ENCODE measurements at regions not wholly inside any gene's neighbourhood (a gene's known extent, or its start where the extent isn't known, plus 50 kb on each side); places are given as distances from the start of the nearest gene placed in this dataset.

GRCh38 chr11:90556606-90557005 is 333.8 kb upstream of the CHORDC1 start:
- ChIA-PET CTCF (no interaction called here), POLR2A (ENCODE audit: low non-redundant PET) (no interaction called here)
- no peaks in the 10 kb centered on the region for H3K27me3 ChIP-seq (replicated peaks; ENCODE audit: insufficient read depth, low read depth, low read length, poor library complexity)
- intact Hi-C loops (cut with micrococcal nuclease; ENCODE audit: unreplicated experiment), result no loop called here
- H3K36me3 ChIP-seq (ENCODE audit: insufficient read depth, low read length, poor library complexity, severe bottlenecking), result no peaks in the 10 kb centered on the region
- H3K27ac ChIP-seq (ENCODE audit: low read depth, low read length, poor library complexity, severe bottlenecking), result no peak overlapping the region
- no TSS peak for BruUV-seq (replicated peaks)
- no peak overlapping the region for H3K4me3 ChIP-seq (ENCODE audit: low read depth, low read length, poor library complexity, severe bottlenecking)
- no peak for TF ChIP-seq EZH2 (IDR thresholded peaks at IDR 0.05; ENCODE audit: borderline replicate concordance, low read depth, low read length, poor library complexity, severe bottlenecking)
- no peak for TF ChIP-seq CTCF (conservative IDR thresholded peaks at IDR 0.05; ENCODE audit: low read depth, low read length)
- no peaks in the 10 kb centered on the region for H3K9me3 ChIP-seq (ENCODE audit: low read depth, low read length, poor library complexity, severe bottlenecking)
- DNase-seq (ENCODE audit: low spot score), result no peak
- no peaks in the 10 kb centered on the region for H3K4me1 ChIP-seq (ENCODE audit: insufficient read depth, low read length, poor library complexity, severe bottlenecking)

- no peak for DNase-seq (ENCODE audit: low spot score)
- ChIA-PET CTCF (no interaction called here), POLR2A (ENCODE audit: low non-redundant PET) (no interaction called here)
- no TSS peak for BruUV-seq (replicated peaks)
- TF ChIP-seq EZH2 (IDR thresholded peaks at IDR 0.05; ENCODE audit: borderline replicate concordance, low read depth, low read length, poor library complexity, severe bottlenecking) (no peak), CTCF (conservative IDR thresholded peaks at IDR 0.05; ENCODE audit: low read depth, low read length) (no peak)
- intact Hi-C loops (cut with micrococcal nuclease; ENCODE audit: unreplicated experiment), result no loop called here
- H3K27me3 ChIP-seq (replicated peaks; ENCODE audit: insufficient read depth, low read depth, low read length, poor library complexity), result no peaks in the 10 kb centered on the region
- H3K36me3 ChIP-seq (ENCODE audit: insufficient read depth, low read length, poor library complexity, severe bottlenecking), result no peaks in the 10 kb centered on the region
- no peak overlapping the region for H3K4me3 ChIP-seq (ENCODE audit: low read depth, low read length, poor library complexity, severe bottlenecking)
- no peaks in the 10 kb centered on the region for H3K4me1 ChIP-seq (ENCODE audit: insufficient read depth, low read length, poor library complexity, severe bottlenecking)
- H3K9me3 ChIP-seq (ENCODE audit: low read depth, low read length, poor library complexity, severe bottlenecking), result no peaks in the 10 kb centered on the region
- no peak overlapping the region for H3K27ac ChIP-seq (ENCODE audit: low read depth, low read length, poor library complexity, severe bottlenecking)
Observed at GRCh38 chr11:90556026-90556425, 333.2 kb upstream of the CHORDC1 start.

GRCh38 chr11:90555477-90555876 is 332.6 kb upstream of the CHORDC1 start:
- TF ChIP-seq CTCF (conservative IDR thresholded peaks at IDR 0.05; ENCODE audit: low read depth, low read length), result no peak
- no peak for TF ChIP-seq EZH2 (IDR thresholded peaks at IDR 0.05; ENCODE audit: borderline replicate concordance, low read depth, low read length, poor library complexity, severe bottlenecking)
- ChIA-PET CTCF (no interaction called here), POLR2A (ENCODE audit: low non-redundant PET) (no interaction called here)
- intact Hi-C loops (cut with micrococcal nuclease; ENCODE audit: unreplicated experiment), result no loop called here
- Histone ChIP-seq H3K36me3 (ENCODE audit: insufficient read depth, low read length, poor library complexity, severe bottlenecking) (no peaks in the 10 kb centered on the region), H3K27me3 (replicated peaks; ENCODE audit: insufficient read depth, low read depth, low read length, poor library complexity) (no peaks in the 10 kb centered on the region), H3K4me1 (ENCODE audit: insufficient read depth, low read length, poor library complexity, severe bottlenecking) (no peaks in the 10 kb centered on the region), H3K27ac (ENCODE audit: low read depth, low read length, poor library complexity, severe bottlenecking) (no peak overlapping the region), H3K9me3 (ENCODE audit: low read depth, low read length, poor library complexity, severe bottlenecking) (no peaks in the 10 kb centered on the region), H3K4me3 (ENCODE audit: low read depth, low read length, poor library complexity, severe bottlenecking) (no peak overlapping the region)
- no TSS peak for BruUV-seq (replicated peaks)
- DNase-seq (ENCODE audit: low spot score), result no peak
